OCI-LY3 (cell line): ENCODE measurements at regions not wholly inside any gene's neighbourhood (a gene's known extent, or its start where the extent isn't known, plus 50 kb on each side); places are given as distances from the start of the nearest gene placed in this dataset.

ENCODE experiments used
- H2AFZ ChIP-seq: fragments of 200-600, 300-600 bp; shearing (Covaris generic); 2 replicates; pipeline ENCODE4 v1.6.0; 2014; ENCODE audit warnings: antibody characterized with exemption, low read depth, low read length
- H3K27ac ChIP-seq: fragments of 200-600, 300-600 bp; sonication (generic); 2 replicates; pipeline ENCODE4 v1.5.1; 2014; ENCODE audit warnings: mild to moderate bottlenecking, low read length, moderate library complexity, mixed read lengths
- H3K27me3 ChIP-seq: fragments of 200-600, 300-600 bp; sonication (generic); 2 replicates; pipeline ENCODE4 v1.6.1; 2014; ENCODE audit warnings: low read depth, low read length, mixed read lengths
- H3K36me3 ChIP-seq: fragments of 200-600, 300-600 bp; sonication (generic); replicated peaks from 2 replicates; pipeline ENCODE3; 2014; ENCODE audit warnings: low read depth, low read length, mixed read lengths
- H3K4me1 ChIP-seq: fragments of 300-600, 200-600 bp; sonication (generic); 2 replicates; pipeline ENCODE4 v1.6.1; 2014; ENCODE audit warnings: low read length, mixed read lengths
- H3K4me2 ChIP-seq: fragments of 200-600, 300-600 bp; sonication (generic); 2 replicates; pipeline ENCODE4 v1.6.1; 2014; ENCODE audit warnings: low read length, mixed read lengths
- H3K4me3 ChIP-seq: fragments of 300-600, 200-600 bp; sonication (generic); 2 replicates; pipeline ENCODE4 v1.5.1; 2014; ENCODE audit warnings: antibody characterized with exemption, mild to moderate bottlenecking, low read length, moderate library complexity
- H3K79me2 ChIP-seq: fragments of 300-600, 200-600 bp; shearing (Covaris generic); 2 replicates; pipeline ENCODE4 v1.6.1; 2014; ENCODE audit warnings: mild to moderate bottlenecking, low read length, mixed read lengths
- H3K9ac ChIP-seq: fragments of 300-600, 200-600 bp; shearing (Covaris generic); 2 replicates; pipeline ENCODE4 v1.6.0; 2014; ENCODE audit warnings: mild to moderate bottlenecking, low read length, moderate library complexity
- H3K9me3 ChIP-seq: fragments of 200-600, 300-600 bp; shearing (Covaris generic); 2 replicates; pipeline ENCODE4 v1.6.1; 2014; ENCODE audit warnings: low read length, mixed read lengths; ENCODE audit not compliant: insufficient read depth
- H4K20me1 ChIP-seq: fragments of 200-600, 300-600 bp; sonication (generic); 2 replicates; pipeline ENCODE4 v1.6.1; 2016; ENCODE audit warnings: low read length, mixed read lengths; ENCODE audit not compliant: insufficient read depth
- CTCF ChIP-seq: fragments of 200-600, 300-600 bp; sonication (generic); IDR thresholded peaks from 2 replicates; pipeline ENCODE4 v1.5.1; 2014; ENCODE audit warnings: antibody characterized with exemption, low read length, low read depth
- EZH2phosphoT487 ChIP-seq: fragments of 200-600 bp; shearing (Covaris generic); IDR thresholded peaks from 2 replicates; pipeline ENCODE4 v1.6.1; 2018; ENCODE audit warnings: antibody characterized with exemption, mixed run types, low read depth

GRCh38 chr10:53006663-53007526 is 234.3 kb upstream of the MBL2 start:
- H3K4me2 ChIP-seq, result no peak overlapping the region
- H2AFZ ChIP-seq, result 0 out of 2 replicates have a peak overlapping the region, but pooled peaks have one; percentile 30
- H3K9ac ChIP-seq, result no peak overlapping the region
- no peaks in the 10 kb centered on the region for H4K20me1 ChIP-seq
- TF ChIP-seq EZH2phosphoT487, result no peak
- TF ChIP-seq CTCF, result no peak
- no peak overlapping the region for H3K27ac ChIP-seq
- peaks cover 40% of the 10 kb centered on the region for H3K4me1 ChIP-seq
- H3K36me3 ChIP-seq, result no peaks in the 10 kb centered on the region
- no peaks in the 10 kb centered on the region for H3K79me2 ChIP-seq
- H3K4me3 ChIP-seq, result no peak overlapping the region
- H3K9me3 ChIP-seq, result no peaks in the 10 kb centered on the region
- no peaks in the 10 kb centered on the region for H3K27me3 ChIP-seq

GRCh38 chr10:53005612-53006345 is 233.2 kb upstream of the MBL2 start:
- Histone ChIP-seq H3K27me3 (no peaks in the 10 kb centered on the region), H3K9me3 (no peaks in the 10 kb centered on the region), H3K9ac (no peak overlapping the region), H3K27ac (no peak overlapping the region), H4K20me1 (no peaks in the 10 kb centered on the region), H3K79me2 (no peaks in the 10 kb centered on the region), H3K4me2 (no peak overlapping the region), H2AFZ (no peak overlapping the region), H3K36me3 (no peaks in the 10 kb centered on the region), H3K4me1 (peaks cover 40% of the 10 kb centered on the region), H3K4me3 (no peak overlapping the region)
- TF ChIP-seq CTCF, result no peak
- no peak for TF ChIP-seq EZH2phosphoT487

GRCh38 chr10:53003094-53003493 is 230.5 kb upstream of the MBL2 start:
- peaks cover 40% of the 10 kb centered on the region for H3K4me1 ChIP-seq
- peak overlapping the region; percentile 30 for H3K4me2 ChIP-seq
- no peak for TF ChIP-seq EZH2phosphoT487
- no peak for TF ChIP-seq CTCF
- peak overlapping the region; percentile 59; the same call in 1 of the 2 replicates for H2AFZ ChIP-seq
- 0 out of 2 replicates have a peak overlapping the region, but pooled peaks have one; percentile 15 for H3K4me3 ChIP-seq
- H3K9ac ChIP-seq, result peak overlapping the region; percentile 21; the same call in 1 of the 2 replicates
- H3K79me2 ChIP-seq, result no peaks in the 10 kb centered on the region
- H4K20me1 ChIP-seq, result no peaks in the 10 kb centered on the region
- H3K9me3 ChIP-seq, result no peaks in the 10 kb centered on the region
- no peaks in the 10 kb centered on the region for H3K27me3 ChIP-seq
- peak overlapping the region; percentile 47 for H3K27ac ChIP-seq
- no peaks in the 10 kb centered on the region for H3K36me3 ChIP-seq

- no peaks in the 10 kb centered on the region for H3K36me3 ChIP-seq
- no peak overlapping the region for H3K4me2 ChIP-seq
- no peak overlapping the region for H3K4me3 ChIP-seq
- no peak for TF ChIP-seq EZH2phosphoT487
- TF ChIP-seq CTCF, result no peak
- H2AFZ ChIP-seq, result no peak overlapping the region
- H3K27me3 ChIP-seq, result no peaks in the 10 kb centered on the region
- H3K4me1 ChIP-seq, result peaks cover 18% of the 10 kb centered on the region
- H3K9me3 ChIP-seq, result peaks cover 4% of the 10 kb centered on the region; the same call in 1 of the 2 replicates
- H3K9ac ChIP-seq, result no peak overlapping the region
- no peaks in the 10 kb centered on the region for H3K79me2 ChIP-seq
- no peak overlapping the region for H3K27ac ChIP-seq
- no peaks in the 10 kb centered on the region for H4K20me1 ChIP-seq
Observed at GRCh38 chr10:52999681-53000080, 227.1 kb upstream of the MBL2 start.
